Thymus (tissue), 11 donors: ENCODE measurements at regions not wholly inside any gene's neighbourhood (a gene's known extent, or its start where the extent isn't known, plus 50 kb on each side); places are given as distances from the start of the nearest gene placed in this dataset.
"Not testable (repeated sequence)": the region's sequence is repeated elsewhere in the genome, so short reads cannot be mapped to it uniquely, and the experiment has no call there.

Source experiments
- DNase-seq, 9 donors: peaks; one replicate each; pipeline ENCODE4 v3.0.0-alpha.2; 2013; ENCODE audit warnings: low spot score in 9 of 9, low read depth in 6 of 9, missing footprints in 1 of 9
- H3K27ac ChIP-seq, 2 donors: one replicate each; pipeline ENCODE4 v1.5.1; 2013; ENCODE audit warnings: control low read depth in 1 of 2, low read depth in 1 of 2, low read length in 1 of 2, mild to moderate bottlenecking in 1 of 2, moderate library complexity in 1 of 2
- H3K27me3 ChIP-seq, 2 donors: one replicate each; pipeline ENCODE4 v1.5.1; 2013; ENCODE audit warnings: low read length in 1 of 2; ENCODE audit not compliant: control insufficient read depth in 2 of 2, insufficient read depth in 1 of 2
- H3K36me3 ChIP-seq, 2 donors: one replicate each; pipeline ENCODE4 v1.5.1; 2013; ENCODE audit warnings: low read length in 1 of 2, mild to moderate bottlenecking in 1 of 2, moderate library complexity in 1 of 2; ENCODE audit not compliant: control insufficient read depth in 2 of 2, insufficient read depth in 2 of 2
- H3K4me1 ChIP-seq, 2 donors: one replicate each; pipeline ENCODE4 v1.5.1; 2013; ENCODE audit warnings: low read length in 2 of 2; ENCODE audit not compliant: control insufficient read depth in 2 of 2, insufficient read depth in 2 of 2
- H3K4me3 ChIP-seq, 2 donors: one replicate each; pipeline ENCODE4 v1.5.1; 2013; ENCODE audit warnings: low read length in 2 of 2, control low read depth in 1 of 2, mild to moderate bottlenecking in 1 of 2
- H3K9me3 ChIP-seq, 2 donors: one replicate each; pipeline ENCODE4 v1.5.1; 2013; ENCODE audit warnings: low read length in 1 of 2, mild to moderate bottlenecking in 1 of 2; ENCODE audit not compliant: control insufficient read depth in 2 of 2, insufficient read depth in 1 of 2
- WGBS: extraction: QIAGEN DNeasy Blood & Tissue Kit; methylation state at CpG from one replicate; pipeline ENCODE4 v1.1.7; 2013; 5-methylcytosine and 5-hydroxymethylcytosine counted together
- donor health status: healthy.

- no peak for DNase-seq
- no peak overlapping the region for H3K27ac ChIP-seq
- peaks cover 0 to 7% of the 10 kb centered on the region in 2 donors for H3K9me3 ChIP-seq
- no peak overlapping the region for H3K4me3 ChIP-seq
- WGBS, result 87% methylated on average over 9 of the region's 9 CpGs
- no peaks in the 10 kb centered on the region for H3K36me3 ChIP-seq
- H3K4me1 ChIP-seq, result no peaks in the 10 kb centered on the region
- H3K27me3 ChIP-seq, result no peaks in the 10 kb centered on the region
These were observed 576.3 kb upstream of the NECTIN3 start for GRCh38 chr3:110495201-110495927.

GRCh38 chr3:110504401-110504800, 567.2 kb upstream of the NECTIN3 start:
- Histone ChIP-seq H3K27me3 (no peaks in the 10 kb centered on the region), H3K4me3 (no peak overlapping the region), H3K4me1 (no peaks in the 10 kb centered on the region), H3K9me3 (no peaks in the 10 kb centered on the region), H3K36me3 (no peaks in the 10 kb centered on the region), H3K27ac (no peak overlapping the region)
- DNase-seq, result no peak
- 90% methylated on average over 2 of the region's 2 CpGs for WGBS

GRCh38 chr3:110504901-110505300, 566.7 kb upstream of the NECTIN3 start:
- no peaks in the 10 kb centered on the region for H3K36me3 ChIP-seq
- WGBS, result 75% methylated on average over 4 of the region's 4 CpGs
- no peaks in the 10 kb centered on the region for H3K27me3 ChIP-seq
- no peaks in the 10 kb centered on the region for H3K4me1 ChIP-seq
- no peak overlapping the region for H3K27ac ChIP-seq
- no peaks in the 10 kb centered on the region for H3K9me3 ChIP-seq
- DNase-seq, result no peak
- no peak overlapping the region for H3K4me3 ChIP-seq

- WGBS, result 87% methylated on average over 4 of the region's 4 CpGs
- H3K27me3 ChIP-seq, result no peaks in the 10 kb centered on the region
- H3K9me3 ChIP-seq, result no peaks in the 10 kb centered on the region
- H3K36me3 ChIP-seq, result no peaks in the 10 kb centered on the region
- no peaks in the 10 kb centered on the region for H3K4me1 ChIP-seq
- no peak for DNase-seq
- no peak overlapping the region for H3K4me3 ChIP-seq
- H3K27ac ChIP-seq, result no peak overlapping the region
These were observed 564.7 kb upstream of the NECTIN3 start for GRCh38 chr3:110506890-110507289.

GRCh38 chr3:110507570-110507969, 564.0 kb upstream of the NECTIN3 start:
- H3K9me3 ChIP-seq, H3K27ac ChIP-seq, DNase-seq, H3K27me3 ChIP-seq, H3K36me3 ChIP-seq, H3K4me3 ChIP-seq, H3K4me1 ChIP-seq: not testable (repeated sequence)

GRCh38 chr3:110512961-110513360, 558.7 kb upstream of the NECTIN3 start:
- Histone ChIP-seq H3K27ac (no peak overlapping the region), H3K27me3 (no peaks in the 10 kb centered on the region), H3K4me3 (no peak overlapping the region), H3K9me3 (no peaks in the 10 kb centered on the region), H3K36me3 (no peaks in the 10 kb centered on the region), H3K4me1 (no peaks in the 10 kb centered on the region)
- no peak for DNase-seq
- 71% methylated on average over 3 of the region's 3 CpGs for WGBS

- 87% methylated on average over 1 of the region's 1 CpG for WGBS
- H3K4me3 ChIP-seq, result no peak overlapping the region
- no peaks in the 10 kb centered on the region for H3K9me3 ChIP-seq
- no peak for DNase-seq
- no peaks in the 10 kb centered on the region for H3K4me1 ChIP-seq
- no peaks in the 10 kb centered on the region for H3K36me3 ChIP-seq
- no peaks in the 10 kb centered on the region for H3K27me3 ChIP-seq
- no peak overlapping the region for H3K27ac ChIP-seq
These were observed 553.6 kb upstream of the NECTIN3 start for GRCh38 chr3:110518031-110518430.

- Histone ChIP-seq H3K4me1 (no peaks in the 10 kb centered on the region), H3K27me3 (no peaks in the 10 kb centered on the region), H3K27ac (no peak overlapping the region), H3K4me3 (no peak overlapping the region), H3K9me3 (no peaks in the 10 kb centered on the region), H3K36me3 (no peaks in the 10 kb centered on the region)
- DNase-seq, result no peak
- 96% methylated on average over 1 of the region's 1 CpG for WGBS
These were observed 552.5 kb upstream of the NECTIN3 start for GRCh38 chr3:110519071-110519470.

- Histone ChIP-seq H3K27me3 (no peaks in the 10 kb centered on the region), H3K27ac (no peak overlapping the region), H3K9me3 (peaks cover 0 to 2% of the 10 kb centered on the region in 2 donors), H3K36me3 (no peaks in the 10 kb centered on the region), H3K4me1 (no peaks in the 10 kb centered on the region), H3K4me3 (no peak overlapping the region)
- WGBS, result 95% methylated on average over 2 of the region's 2 CpGs
- no peak for DNase-seq
These were observed 550.6 kb upstream of the NECTIN3 start for GRCh38 chr3:110521019-110521418.
